Thymus (tissue), 11 donors: ENCODE measurements at regions not wholly inside any gene's neighbourhood (a gene's known extent, or its start where the extent isn't known, plus 50 kb on each side); places are given as distances from the start of the nearest gene placed in this dataset.

Experiments
- DNase-seq, 9 donors: peaks; one replicate each; pipeline ENCODE4 v3.0.0-alpha.2; 2013; ENCODE audit warnings: low spot score in 9 of 9, low read depth in 6 of 9, missing footprints in 1 of 9
- H3K27ac ChIP-seq, 2 donors: one replicate each; pipeline ENCODE4 v1.5.1; 2013; ENCODE audit warnings: control low read depth in 1 of 2, low read depth in 1 of 2, low read length in 1 of 2, mild to moderate bottlenecking in 1 of 2, moderate library complexity in 1 of 2
- H3K27me3 ChIP-seq, 2 donors: one replicate each; pipeline ENCODE4 v1.5.1; 2013; ENCODE audit warnings: low read length in 1 of 2; ENCODE audit not compliant: control insufficient read depth in 2 of 2, insufficient read depth in 1 of 2
- H3K36me3 ChIP-seq, 2 donors: one replicate each; pipeline ENCODE4 v1.5.1; 2013; ENCODE audit warnings: low read length in 1 of 2, mild to moderate bottlenecking in 1 of 2, moderate library complexity in 1 of 2; ENCODE audit not compliant: control insufficient read depth in 2 of 2, insufficient read depth in 2 of 2
- H3K4me1 ChIP-seq, 2 donors: one replicate each; pipeline ENCODE4 v1.5.1; 2013; ENCODE audit warnings: low read length in 2 of 2; ENCODE audit not compliant: control insufficient read depth in 2 of 2, insufficient read depth in 2 of 2
- H3K4me3 ChIP-seq, 2 donors: one replicate each; pipeline ENCODE4 v1.5.1; 2013; ENCODE audit warnings: low read length in 2 of 2, control low read depth in 1 of 2, mild to moderate bottlenecking in 1 of 2
- H3K9me3 ChIP-seq, 2 donors: one replicate each; pipeline ENCODE4 v1.5.1; 2013; ENCODE audit warnings: low read length in 1 of 2, mild to moderate bottlenecking in 1 of 2; ENCODE audit not compliant: control insufficient read depth in 2 of 2, insufficient read depth in 1 of 2
- WGBS: extraction: QIAGEN DNeasy Blood & Tissue Kit; methylation state at CpG from one replicate; pipeline ENCODE4 v1.1.7; 2013; 5-methylcytosine and 5-hydroxymethylcytosine counted together
- donor health status: healthy.

DNA sequence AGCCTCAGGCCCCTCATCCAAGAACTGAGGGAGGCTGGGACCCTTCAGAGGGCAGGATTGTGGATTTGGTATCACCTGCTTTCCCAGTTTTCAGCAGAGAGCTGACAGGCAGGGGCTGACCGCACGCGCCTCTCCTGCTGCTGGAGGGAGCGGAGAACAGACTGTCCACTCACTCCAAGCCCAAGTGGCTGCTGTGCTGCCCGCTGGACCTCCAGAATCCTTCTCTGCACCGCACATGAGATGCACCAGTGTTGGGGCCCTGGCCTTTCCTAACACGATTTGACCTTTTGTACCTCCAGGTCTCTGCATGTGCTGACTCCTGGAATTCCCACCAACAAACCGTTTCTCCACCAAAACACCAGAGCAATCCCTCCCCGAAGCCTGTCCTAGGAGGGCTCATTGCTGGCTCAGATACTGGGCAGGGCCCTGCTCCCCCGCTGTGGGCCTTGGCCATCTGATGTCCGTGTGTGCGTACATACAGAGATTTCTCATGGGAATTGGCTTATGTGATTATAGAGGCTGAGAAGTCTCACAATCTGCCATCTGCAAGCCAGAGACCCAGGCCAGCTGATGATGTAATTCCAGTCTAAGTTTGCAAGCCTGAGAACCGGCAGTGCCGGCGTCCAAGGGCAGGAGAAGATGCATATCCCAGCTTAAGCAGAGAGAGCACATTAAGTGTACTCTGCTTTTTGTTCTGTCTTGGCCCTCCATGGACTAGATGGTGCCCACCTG, 141.7 kb downstream of the GADD45G start:
- no peak for DNase-seq
- no peak overlapping the region for H3K4me3 ChIP-seq
- WGBS = 95% methylated on average over 15 of the region's 15 CpGs
- H3K27ac ChIP-seq = no peak overlapping the region
- H3K27me3 ChIP-seq = peaks cover 5 to 32% of the 10 kb centered on the region in 2 donors
- H3K9me3 ChIP-seq = peaks cover 0 to 16% of the 10 kb centered on the region in 2 donors
- peaks cover 18 to 45% of the 10 kb centered on the region in 2 donors for H3K4me1 ChIP-seq
- no peaks in the 10 kb centered on the region for H3K36me3 ChIP-seq

DNA sequence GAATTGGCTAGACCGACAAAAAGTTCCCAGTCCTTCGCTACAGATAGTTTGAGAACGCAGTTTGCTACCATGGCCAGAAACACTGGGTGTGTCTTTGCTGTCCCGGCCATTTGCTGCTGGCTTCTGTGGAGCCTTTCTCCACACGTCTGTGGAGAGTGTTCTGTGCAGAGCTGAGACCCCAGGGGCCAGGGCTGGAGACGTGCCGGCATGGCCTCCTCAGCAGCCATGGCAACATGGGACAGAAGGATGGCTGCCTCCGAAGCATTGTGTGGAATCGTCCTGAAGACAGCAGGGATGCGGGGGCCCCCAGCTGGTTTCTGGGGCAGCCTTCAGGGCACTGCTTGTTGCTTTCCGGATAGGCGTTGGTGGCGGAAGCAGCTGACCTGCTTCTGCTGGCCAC, 142.8 kb downstream of the GADD45G start:
- H3K36me3 ChIP-seq = no peaks in the 10 kb centered on the region
- H3K4me1 ChIP-seq = peaks cover 17 to 43% of the 10 kb centered on the region in 2 donors
- H3K9me3 ChIP-seq = peaks cover 0 to 16% of the 10 kb centered on the region in 2 donors
- no peak overlapping the region for H3K27ac ChIP-seq
- peaks cover 5 to 30% of the 10 kb centered on the region in 2 donors for H3K27me3 ChIP-seq
- no peak for DNase-seq
- 97% methylated on average over 13 of the region's 13 CpGs for whole genome bisulfite sequencing
- no peak overlapping the region for H3K4me3 ChIP-seq

GRCh38 chr9:89748021-89748670, 143.3 kb downstream of the GADD45G start:
- no peak for DNase-seq
- Histone ChIP-seq H3K27me3 (peaks cover 5 to 30% of the 10 kb centered on the region in 2 donors), H3K9me3 (peaks cover 0 to 16% of the 10 kb centered on the region in 2 donors), H3K4me1 (peaks cover 11 to 37% of the 10 kb centered on the region in 2 donors), H3K36me3 (no peaks in the 10 kb centered on the region), H3K27ac (no peak overlapping the region), H3K4me3 (no peak overlapping the region)
- 96% methylated on average over 6 of the region's 6 CpGs for WGBS

DNA sequence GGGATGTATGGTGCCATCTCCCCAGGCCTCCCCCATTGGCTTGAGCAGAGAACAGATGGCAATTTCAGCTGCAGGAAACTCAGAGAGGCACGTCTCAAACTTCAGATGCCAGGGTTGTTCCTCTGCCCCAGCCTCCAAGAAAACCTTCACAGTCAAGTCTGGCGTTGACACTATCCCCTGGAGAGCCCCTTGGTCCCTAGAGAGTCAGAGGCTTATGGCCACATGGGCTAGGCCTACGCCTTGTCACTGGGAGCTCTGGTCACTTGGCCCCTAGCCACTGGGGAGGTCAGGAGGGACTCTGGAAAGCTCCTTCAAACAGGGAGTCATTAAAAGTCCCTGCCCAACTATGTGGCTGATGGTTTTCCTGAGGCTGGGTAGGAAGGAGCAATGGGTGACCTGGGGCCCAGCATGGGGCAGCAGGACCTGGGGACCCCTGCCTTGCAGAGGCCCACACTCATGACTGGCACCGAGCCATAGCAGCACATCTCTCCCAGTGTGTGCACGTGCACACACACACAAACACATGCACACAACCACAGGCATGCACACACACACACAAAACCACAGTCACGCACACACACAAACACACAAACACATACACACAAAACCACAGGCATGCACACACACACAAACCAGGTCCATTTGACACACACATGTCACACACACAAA, 144.2 kb downstream of the GADD45G start:
- no peaks in the 10 kb centered on the region for H3K36me3 ChIP-seq
- WGBS = 75% methylated on average over 6 of the region's 6 CpGs
- H3K4me3 ChIP-seq = no peak overlapping the region
- H3K27ac ChIP-seq = no peak overlapping the region
- H3K4me1 ChIP-seq = peaks cover 3 to 29% of the 10 kb centered on the region in 2 donors
- peaks cover 0 to 13% of the 10 kb centered on the region in 2 donors for H3K9me3 ChIP-seq
- H3K27me3 ChIP-seq = peaks cover 5 to 30% of the 10 kb centered on the region in 2 donors
- no peak for DNase-seq

DNA sequence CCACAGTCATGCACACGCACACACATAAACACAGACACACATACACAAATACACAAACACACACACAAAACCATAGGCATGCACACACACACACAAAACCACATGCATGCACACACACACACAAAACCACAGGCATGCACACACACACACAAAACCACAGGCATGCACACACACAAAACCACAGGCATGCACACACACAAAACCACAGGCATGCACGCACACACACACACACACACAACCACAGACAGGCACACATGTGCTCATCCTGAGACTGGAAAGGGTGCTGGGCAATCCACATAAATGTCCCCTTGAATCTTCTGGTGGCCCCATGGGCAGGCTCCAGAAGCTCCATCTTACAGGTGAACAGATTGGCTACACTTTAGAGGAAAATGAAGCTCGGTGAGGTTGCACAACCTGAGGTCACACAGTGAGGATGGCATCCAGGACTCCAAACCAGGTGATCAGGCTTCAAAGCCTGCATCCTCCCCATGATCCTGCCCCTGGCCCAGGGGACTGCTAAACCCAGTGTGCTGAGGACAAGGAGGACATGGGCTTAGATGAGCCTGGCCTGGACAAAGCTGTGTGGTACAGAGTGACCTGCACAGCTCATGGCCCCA, 144.8 kb downstream of the GADD45G start:
- Histone ChIP-seq H3K36me3 (no peaks in the 10 kb centered on the region), H3K4me1 (peaks cover 0 to 23% of the 10 kb centered on the region in 2 donors), H3K27me3 (peaks cover 5 to 30% of the 10 kb centered on the region in 2 donors), H3K4me3 (no peak overlapping the region), H3K9me3 (peaks cover 0 to 7% of the 10 kb centered on the region in 2 donors), H3K27ac (no peak overlapping the region)
- DNase-seq = no peak
- 77% methylated on average over 3 of the region's 3 CpGs for WGBS

GRCh38 chr9:89750117-89750791, 145.4 kb downstream of the GADD45G start:
- Histone ChIP-seq H3K4me1 (peaks cover 0 to 17% of the 10 kb centered on the region in 2 donors), H3K27ac (no peak overlapping the region), H3K36me3 (no peaks in the 10 kb centered on the region), H3K4me3 (no peak overlapping the region), H3K27me3 (peaks cover 5 to 28% of the 10 kb centered on the region in 2 donors), H3K9me3 (peaks cover 0 to 3% of the 10 kb centered on the region in 2 donors)
- no peak for DNase-seq
- 98% methylated on average over 10 of the region's 10 CpGs for WGBS

DNA sequence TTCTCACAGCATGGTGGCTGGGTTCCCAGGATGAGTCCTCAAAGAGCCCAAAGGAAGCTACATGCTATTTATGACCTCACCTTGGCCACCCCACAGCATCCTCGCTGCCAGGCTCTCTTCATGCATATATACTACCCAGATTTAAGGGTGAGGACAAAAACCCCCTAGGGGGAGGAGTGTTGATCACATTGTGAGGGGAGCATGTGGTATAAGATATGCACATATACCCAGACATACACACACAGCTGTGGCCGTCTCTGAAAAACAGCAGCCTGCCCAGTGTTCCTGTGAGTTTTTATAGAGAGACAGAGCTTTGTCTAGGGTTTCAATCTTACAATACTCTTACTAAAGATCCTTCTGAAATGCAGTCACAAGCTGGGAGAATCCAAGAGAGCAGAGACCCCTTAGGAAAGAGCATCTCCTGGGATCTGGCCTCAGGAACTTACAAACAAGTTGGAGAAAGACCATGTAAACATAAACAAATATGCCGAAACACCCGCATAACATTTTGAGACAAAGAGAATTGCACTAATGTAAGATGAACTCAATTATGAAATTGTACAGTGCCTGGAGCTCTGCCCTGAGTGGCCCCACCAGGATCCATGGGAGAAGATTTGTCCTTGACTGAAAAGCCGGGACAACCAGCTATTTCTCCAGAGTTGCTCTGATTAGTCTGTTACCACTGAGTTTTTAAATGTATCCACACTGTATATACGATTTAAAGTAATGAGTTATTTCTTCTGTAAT, 146.4 kb downstream of the GADD45G start:
- H3K4me3 ChIP-seq = no peak overlapping the region
- H3K27ac ChIP-seq = no peak overlapping the region
- WGBS = 96% methylated on average over 6 of the region's 6 CpGs
- DNase-seq = no peak
- no peaks in the 10 kb centered on the region for H3K36me3 ChIP-seq
- no peaks in the 10 kb centered on the region for H3K9me3 ChIP-seq
- H3K27me3 ChIP-seq = peaks cover 2 to 19% of the 10 kb centered on the region in 2 donors
- H3K4me1 ChIP-seq = peaks cover 0 to 17% of the 10 kb centered on the region in 2 donors

- Histone ChIP-seq H3K4me1 (peaks cover 0 to 17% of the 10 kb centered on the region in 2 donors), H3K9me3 (no peaks in the 10 kb centered on the region), H3K36me3 (no peaks in the 10 kb centered on the region), H3K4me3 (no peak overlapping the region), H3K27ac (no peak overlapping the region), H3K27me3 (peaks cover 2 to 15% of the 10 kb centered on the region in 2 donors)
- DNase-seq = no peak
- 98% methylated on average over 4 of the region's 4 CpGs for WGBS
These were observed 147.3 kb downstream of the GADD45G start for GRCh38 chr9:89752154-89752553.
